GM10266 (cell line): ENCODE measurements at regions not wholly inside any gene's neighbourhood (a gene's known extent, or its start where the extent isn't known, plus 50 kb on each side); places are given as distances from the start of the nearest gene placed in this dataset.

Experiments used
- DNase-seq: peaks from one replicate; pipeline ENCODE4 v3.0.0; 2012; ENCODE audit errors: extremely low spot score
- TF ChIP-seq, protein P1 (sequence below): IDR thresholded peaks from 2 replicates; pipeline ENCODE4 v1.5.1; 2012; ENCODE audit warnings: mild to moderate bottlenecking, low read depth; ENCODE audit not compliant: control insufficient read depth, insufficient read depth; ENCODE audit errors: missing control alignments

DNA sequence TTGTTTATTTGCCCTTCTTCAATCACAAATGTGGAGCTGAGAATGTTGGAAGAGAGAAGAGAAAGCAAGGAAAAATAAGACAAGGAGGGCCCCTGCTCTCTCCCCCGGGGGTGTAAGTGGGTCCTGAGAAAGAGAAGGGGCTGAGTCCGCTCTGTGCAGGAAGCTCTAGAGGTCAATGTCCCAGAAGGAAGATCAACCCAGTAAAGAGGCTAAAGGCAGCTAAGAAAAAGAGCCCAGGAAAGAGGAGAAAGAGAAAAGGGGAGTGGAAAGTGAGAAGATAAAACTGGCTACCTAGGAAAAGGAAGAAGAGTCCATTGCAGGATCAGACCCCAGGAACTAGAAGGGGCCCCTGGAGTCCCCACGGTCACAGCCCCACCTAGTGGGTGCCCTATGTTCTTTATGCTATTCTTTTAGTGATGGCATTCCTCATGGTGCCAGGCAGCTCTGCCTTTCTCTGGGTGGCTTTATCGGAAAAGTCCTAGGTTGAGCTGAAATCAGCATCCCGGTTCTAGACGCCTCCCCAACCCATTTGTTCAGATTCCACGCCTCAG, 583.4 kb downstream of the ACTL7B start:
- TF ChIP-seq, protein P1, sequence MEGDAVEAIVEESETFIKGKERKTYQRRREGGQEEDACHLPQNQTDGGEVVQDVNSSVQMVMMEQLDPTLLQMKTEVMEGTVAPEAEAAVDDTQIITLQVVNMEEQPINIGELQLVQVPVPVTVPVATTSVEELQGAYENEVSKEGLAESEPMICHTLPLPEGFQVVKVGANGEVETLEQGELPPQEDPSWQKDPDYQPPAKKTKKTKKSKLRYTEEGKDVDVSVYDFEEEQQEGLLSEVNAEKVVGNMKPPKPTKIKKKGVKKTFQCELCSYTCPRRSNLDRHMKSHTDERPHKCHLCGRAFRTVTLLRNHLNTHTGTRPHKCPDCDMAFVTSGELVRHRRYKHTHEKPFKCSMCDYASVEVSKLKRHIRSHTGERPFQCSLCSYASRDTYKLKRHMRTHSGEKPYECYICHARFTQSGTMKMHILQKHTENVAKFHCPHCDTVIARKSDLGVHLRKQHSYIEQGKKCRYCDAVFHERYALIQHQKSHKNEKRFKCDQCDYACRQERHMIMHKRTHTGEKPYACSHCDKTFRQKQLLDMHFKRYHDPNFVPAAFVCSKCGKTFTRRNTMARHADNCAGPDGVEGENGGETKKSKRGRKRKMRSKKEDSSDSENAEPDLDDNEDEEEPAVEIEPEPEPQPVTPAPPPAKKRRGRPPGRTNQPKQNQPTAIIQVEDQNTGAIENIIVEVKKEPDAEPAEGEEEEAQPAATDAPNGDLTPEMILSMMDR: no peak
- peak; percentile 35 for DNase-seq

DNA sequence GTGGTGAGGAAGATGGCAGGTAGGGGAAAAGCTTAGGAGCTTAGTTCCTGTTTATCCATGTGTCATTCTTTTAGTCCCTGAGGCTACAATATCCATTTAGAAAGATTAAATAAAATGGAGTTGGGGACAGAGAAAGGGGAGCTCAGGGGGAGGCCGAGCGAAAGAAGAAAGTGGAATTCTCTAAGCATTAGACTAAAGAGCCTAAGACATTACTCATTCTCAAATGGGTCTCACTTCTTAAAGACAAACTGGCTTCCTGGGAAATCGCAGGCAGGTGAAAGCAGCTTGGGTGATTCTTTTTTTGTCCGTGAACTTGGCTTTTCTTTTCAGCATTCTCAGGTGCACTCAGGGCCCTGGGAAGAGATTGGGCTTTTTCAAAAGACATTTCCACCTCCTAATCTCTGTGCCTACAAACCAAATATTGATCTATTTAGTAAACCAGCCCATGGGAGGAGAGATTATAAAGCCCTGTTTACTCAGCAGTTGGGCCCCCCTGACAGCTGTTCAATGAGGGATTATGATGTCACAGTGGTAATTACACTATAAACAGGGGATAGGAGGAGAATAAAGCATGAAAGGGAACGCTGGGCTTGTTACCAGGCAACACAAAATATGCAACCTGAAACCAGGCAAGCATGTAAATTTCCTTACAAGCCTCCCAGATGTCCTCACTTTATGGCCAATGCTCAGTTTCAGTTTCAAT, 584.0 kb downstream of the ACTL7B start:
- TF ChIP-seq, protein P1: no peak
- no peak for DNase-seq

DNA sequence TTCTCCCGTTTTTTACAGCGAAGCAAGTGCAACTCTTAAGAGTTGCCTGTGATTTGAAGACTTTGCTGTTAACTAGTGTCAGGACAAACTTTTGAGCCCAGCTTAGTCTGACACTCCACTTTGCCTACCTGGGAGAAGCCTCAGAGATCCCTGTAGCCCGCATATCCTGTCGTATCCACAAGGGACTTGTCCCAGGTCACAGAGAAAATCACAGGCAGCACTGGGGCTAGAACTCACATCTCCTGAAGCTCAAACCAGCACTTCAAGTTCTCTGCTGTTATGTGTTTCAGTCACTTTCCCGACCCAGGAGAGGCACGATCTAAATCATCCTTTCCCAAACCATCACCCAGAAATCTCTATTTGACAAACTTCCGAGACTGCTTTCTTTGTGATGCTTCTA, 584.5 kb downstream of the ACTL7B start:
- TF ChIP-seq, protein P1: no peak
- no peak for DNase-seq

DNA sequence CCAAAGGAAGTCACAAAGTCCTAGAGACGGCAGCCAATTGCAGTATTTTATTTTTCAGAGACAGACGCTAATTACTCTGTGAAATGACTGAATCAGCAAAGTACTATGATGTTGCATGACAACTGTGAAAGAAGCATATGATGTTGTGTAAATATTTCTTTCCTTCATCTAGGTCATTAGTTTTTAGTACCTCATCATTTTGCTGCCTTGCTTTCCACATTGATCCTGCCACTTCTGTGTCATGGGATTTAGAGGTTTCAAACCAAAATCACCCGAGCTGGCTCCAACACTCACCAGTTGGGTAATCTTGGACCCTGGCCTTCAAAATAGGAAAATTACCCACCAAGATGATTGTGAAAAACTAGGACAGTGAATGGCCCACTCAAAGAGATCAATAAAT, 585.2 kb downstream of the ACTL7B start:
- TF ChIP-seq, protein P1: no peak
- no peak for DNase-seq

DNA sequence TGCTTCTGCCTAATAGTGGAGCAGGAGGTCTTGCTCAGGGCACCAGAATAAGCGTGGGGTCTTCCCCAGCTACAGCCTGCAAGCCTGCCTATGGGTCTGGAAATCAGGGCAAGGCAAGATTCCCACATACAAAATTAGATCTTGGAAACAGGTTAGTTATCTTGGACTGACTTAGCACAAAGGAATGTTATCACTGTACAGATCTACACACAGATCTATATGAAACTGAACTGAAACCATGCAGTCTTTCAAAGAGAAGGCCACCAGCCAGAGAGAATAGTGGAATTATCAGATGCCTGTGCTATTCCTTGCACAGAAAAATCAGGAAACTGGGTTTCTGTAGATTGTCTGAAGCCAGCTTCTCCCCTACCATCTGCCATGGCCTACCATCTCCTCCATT, 585.7 kb downstream of the ACTL7B start:
- no peak for DNase-seq
- TF ChIP-seq, protein P1: no peak

DNA sequence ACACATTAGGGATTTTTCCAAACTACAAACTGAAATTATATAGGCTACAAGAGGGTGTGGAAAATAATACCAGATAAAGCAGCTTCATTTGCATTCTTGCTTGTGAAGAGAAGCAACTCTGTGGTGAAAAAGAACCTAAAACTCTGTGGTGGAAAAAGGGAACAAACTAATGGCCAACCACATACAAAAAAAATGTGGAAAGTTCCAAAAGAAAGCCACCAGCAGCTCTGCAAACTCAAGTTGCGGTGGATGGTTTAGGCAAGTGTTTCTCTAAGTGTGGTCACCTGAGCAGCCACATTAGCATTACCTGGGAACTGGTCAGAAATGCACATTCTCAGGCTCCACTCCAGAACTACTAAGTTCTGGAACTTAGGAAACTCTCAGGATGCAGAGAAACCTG, 586.4 kb downstream of the ACTL7B start:
- TF ChIP-seq, protein P1: no peak
- DNase-seq: no peak

DNA sequence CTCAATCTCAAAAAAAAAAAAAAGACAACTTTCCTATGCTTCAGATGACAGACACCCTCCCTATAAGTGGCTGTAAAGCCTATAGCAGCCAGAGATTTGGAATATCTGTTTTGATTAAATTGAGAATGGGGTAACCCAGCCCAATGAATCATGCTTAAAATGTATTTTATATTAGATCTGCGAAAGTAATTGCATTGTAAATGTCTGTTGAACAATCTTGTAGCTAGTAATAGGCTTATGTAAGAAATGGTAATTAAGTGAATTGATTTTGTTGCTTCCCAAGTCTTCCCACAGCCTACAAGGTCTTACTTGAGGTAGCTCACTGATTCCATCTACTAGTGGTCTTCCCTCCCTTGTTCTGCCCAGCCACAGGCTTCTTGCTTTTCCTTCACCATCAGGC, 590.7 kb downstream of the ACTL7B start:
- TF ChIP-seq, protein P1: no peak
- no peak for DNase-seq
